Testis (tissue), 2 donors: ENCODE measurements at regions not wholly inside any gene's neighbourhood (a gene's known extent, or its start where the extent isn't known, plus 50 kb on each side); places are given as distances from the start of the nearest gene placed in this dataset.

ENCODE experiments used
- CTCF ChIP-seq, 3 experiments: fragments of 450-650 bp in 2 of 3; fragments of 200-600 bp in 1 of 3; sonication (generic) in 1 of 3; IDR thresholded peaks; one replicate each; pipeline ENCODE4 v1.5.1; 2016 to 2019; ENCODE audit warnings: antibody characterized with exemption in 3 of 3, mild to moderate bottlenecking in 2 of 3, moderate library complexity in 1 of 3
- POLR2A ChIP-seq: fragments of 450-650 bp; IDR thresholded peaks from one replicate; pipeline ENCODE4 v1.6.1; 2017; ENCODE audit warnings: antibody characterized with exemption, mild to moderate bottlenecking, moderate library complexity

- TF ChIP-seq CTCF (IDR thresholded peaks at IDR 0.05) (no peak), POLR2A (no peak)
Observed at GRCh38 chr6:84411060-84411629, 183.7 kb upstream of the CEP162 start.
